DMS153 treated with DMSO at 0.1 percent for 48 hours (cell line): ENCODE measurements at regions not wholly inside any gene's neighbourhood (a gene's known extent, or its start where the extent isn't known, plus 50 kb on each side); places are given as distances from the start of the nearest gene placed in this dataset.
"Not testable (repeated sequence)": the region's sequence is repeated elsewhere in the genome, so short reads cannot be mapped to it uniquely, and the experiment has no call there.

Experiments used
- DNase-seq: peaks from one replicate; lab custom pipeline; 2025; ENCODE audit not compliant: unreplicated experiment; lab: John Stamatoyannopoulos, UW

DNA sequence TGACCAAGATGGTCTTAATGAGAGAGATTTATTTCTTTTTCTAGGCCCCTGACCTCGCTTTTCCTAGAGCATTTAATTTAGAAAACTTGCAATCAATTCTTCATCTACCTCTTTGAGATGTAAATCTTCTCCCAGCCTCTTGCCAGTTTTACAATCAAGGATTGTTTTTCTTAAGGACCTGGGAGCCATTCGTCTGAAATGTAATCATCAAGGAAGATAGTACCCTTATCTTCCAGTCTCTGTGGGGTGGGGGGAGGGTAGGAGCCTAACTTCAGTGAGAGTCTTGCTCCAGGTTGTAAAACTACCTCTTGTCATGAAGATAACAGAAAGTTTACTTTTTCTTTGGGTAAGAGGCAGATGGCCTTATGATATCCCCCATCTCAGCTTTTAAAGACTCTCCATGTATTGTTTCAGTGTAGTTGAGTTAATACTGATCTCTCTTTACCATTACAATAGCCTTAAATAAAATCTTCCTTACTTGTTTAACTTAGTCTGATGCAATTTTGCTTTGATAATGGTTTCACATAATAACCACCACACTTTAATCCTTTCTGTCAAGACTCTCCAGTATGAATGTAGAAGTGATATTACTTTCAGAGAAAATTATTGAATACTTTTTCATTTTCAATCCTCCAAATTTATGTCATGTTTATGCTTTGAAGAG is 110.2 kb upstream of the CPHXL start:
- DNase-seq = no peak

DNA sequence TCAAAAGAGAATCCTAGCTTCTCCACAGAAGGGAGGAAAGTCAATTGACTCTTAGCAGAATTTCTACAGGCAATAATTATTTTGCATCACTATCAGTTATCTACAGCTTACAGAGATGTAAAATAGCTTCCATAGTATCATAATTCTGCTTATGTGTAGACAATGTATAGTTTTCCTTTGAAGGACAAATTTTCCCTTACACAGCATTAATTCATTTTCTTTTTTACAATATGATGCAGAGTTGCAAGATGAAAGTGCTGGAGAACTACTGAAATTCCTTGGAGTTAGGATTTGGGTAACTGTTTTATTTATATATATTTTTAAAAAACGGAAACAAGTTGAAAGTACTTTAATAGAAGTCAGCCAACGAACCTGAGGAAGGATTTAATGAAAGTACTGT is 111.0 kb upstream of the CPHXL start:
- DNase-seq = no peak

DNA sequence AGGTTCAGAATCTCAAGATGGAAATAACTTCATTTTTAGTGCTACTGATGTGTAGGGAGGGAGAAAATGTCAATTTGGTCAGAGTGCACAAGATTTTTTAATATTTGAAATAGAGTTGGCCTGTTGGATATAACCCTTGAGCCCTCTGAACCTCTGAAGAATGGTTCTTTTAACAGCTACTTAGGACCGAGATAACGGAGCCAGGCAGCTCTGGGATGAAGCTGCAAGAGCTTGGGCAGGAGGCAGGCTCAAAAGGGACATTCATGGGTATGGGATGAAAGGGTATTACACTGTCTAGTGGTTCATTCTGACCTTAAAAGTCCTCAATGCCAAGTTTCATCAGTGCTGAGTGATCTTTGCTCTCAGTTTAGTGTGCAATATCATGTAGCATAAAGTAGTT is 111.4 kb upstream of the CPHXL start:
- DNase-seq = no peak

DNA sequence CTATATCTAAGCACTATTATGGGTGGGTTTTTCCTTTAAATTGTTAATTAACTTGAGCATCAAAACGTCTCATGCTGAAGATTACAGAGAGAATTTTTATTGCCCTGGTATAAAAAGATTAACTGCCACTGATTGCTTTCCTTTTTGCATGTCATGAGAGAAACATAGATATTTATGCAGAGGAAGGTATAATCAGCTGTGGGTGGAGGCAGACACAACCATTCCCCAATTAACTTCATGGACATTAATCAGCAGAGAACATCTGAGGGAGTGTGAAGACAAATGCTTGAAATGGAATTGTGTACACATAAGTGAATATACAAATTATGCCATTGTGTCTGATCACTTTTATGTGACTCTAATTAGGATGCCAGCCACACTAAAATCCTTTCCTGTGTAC is 115.2 kb upstream of the CPHXL start:
- no peak for DNase-seq

DNA sequence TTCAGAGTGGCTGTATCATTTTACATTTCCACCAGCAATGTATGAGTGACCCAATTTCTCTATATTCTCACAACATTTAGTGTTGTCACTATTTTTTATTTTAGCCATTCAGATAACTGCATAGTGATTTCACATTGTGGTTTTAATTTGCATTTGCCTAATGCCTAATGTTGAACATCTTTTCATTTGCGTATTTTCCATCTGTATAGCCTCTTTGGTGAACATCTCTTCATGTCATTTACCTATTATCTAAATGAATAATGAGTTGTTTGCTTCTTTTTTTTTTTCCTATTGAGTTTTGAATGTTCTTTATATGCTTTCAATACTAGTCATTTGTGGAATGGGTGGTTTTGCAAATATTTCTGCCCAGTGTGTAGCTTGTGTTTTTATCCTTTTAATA is 120.9 kb upstream of the CPHXL start:
- no peak for DNase-seq

DNA sequence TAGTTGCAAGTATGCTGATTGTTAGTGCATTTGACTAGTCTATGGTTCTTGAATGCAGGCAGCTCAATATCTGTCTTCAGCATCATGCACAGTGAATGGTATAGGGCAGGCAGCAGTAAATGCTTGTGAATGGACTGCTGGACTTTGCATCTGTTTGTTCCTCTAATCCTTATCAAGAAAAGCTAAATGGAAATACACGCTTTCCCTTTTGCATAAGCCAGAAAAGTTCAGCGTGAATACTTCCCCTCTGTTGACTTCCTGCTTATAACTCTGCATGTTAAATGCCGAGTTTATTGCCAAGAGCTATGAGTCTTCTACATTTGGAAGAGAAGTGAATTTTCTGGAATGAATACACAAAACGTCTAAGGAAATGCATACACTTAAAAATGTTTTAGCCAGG is 127.9 kb upstream of the CPHXL start:
- no peak for DNase-seq

DNA sequence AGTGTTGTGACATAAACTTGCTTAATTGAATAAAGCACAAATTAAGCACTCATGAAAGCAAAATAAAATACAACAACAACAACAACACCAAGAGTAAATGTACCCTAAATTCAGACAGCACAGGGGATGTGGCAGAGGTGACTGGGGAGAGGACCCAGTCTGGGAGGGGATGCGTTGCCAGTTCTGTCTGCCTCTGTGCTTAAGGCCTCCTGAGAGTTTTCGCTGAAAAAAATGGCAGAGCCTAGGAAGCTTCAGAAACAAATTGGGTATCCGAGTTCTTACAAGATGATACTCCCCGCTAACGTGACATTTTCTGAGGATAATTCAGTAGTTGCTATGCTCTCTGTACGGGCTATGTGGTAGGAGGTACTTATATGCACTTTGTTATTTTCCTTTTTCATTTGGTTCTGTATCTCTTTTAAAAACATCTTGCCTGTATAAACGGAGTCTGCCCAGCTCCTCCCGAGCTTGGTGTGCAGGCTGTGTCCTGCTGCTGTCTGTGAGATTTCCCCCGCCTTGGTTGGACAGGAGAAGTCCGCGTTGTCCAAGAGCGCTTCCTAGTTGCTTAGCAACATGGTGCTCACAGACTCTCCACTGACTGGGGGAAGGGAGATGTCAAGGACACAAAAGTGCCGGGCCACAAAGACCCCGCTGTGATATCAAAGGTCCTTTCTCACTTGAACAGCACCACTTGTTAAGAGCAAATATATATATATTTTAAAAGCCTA is 134.2 kb upstream of the CPHXL start:
- peak; percentile 45 for DNase-seq

DNA sequence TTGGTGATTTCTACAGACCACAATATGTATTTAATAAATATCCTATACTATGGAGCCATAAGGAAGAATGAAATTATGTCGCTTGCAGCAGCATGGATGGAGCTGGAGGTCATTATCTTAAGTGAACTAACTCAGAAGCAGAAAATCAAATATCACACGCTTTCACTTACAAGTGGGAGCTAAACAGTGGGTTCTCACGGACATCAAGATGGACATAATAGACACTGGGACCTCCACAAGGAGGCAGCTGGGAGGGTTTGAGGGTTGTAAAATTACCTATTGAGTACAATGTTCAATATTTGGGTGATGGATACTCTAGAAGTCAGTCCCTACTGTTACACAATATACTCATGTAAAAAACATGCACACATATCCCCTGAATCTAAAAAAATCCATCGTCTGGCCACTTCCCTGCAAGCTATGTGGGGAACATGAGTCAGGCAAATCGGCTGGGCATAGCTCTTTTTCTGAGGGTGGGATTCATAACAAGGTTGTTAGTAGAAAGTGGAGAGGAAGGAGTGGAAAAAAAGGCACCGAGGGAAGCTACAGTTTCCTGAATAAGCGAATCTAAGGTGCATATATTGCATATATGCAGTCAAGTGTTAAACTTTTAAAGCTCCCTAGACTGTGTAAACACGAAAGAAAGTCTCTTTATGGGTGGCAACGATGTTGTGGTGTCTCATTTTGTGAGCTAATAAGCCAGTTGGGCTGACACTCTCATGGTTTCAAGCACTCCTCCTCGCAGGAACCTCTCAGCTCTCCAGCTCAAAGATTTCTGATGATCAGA is 135.2 kb upstream of the CPHXL start:
- no peak for DNase-seq

DNA sequence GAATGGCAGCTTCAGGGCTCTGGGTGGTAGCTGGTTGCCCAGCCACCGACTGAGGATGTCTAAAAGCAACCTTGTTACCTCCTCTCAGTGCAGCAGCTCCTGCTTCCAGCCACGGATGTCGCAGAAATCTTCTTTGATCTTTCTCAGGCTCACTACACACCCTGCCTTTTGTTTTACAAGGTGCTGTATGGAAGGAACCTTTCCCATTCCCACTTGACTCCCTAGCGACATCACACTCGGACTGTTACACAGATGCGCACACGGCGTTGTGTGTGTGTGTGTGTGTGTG is 135.8 kb upstream of the CPHXL start:
- DNase-seq = no peak

DNA sequence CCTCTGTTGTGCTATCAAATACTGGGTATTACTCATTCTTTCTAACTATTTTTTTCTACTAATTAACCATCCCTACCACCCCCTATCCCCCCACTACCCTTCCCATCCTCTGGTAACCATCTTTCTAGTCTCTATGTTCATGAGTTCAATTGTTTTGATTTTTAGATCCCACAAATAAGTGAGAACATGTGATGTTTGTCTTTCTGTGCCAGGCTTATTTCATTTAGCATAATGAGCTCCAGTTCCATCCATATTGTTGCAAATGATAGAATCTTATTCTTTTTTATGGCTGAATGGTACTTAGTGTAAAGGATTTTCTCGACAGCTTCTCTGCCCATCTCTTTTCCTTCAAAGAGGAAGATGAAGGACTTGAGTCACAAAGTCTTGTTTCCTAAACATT is 138.0 kb upstream of the CPHXL start:
- no peak for DNase-seq

DNA sequence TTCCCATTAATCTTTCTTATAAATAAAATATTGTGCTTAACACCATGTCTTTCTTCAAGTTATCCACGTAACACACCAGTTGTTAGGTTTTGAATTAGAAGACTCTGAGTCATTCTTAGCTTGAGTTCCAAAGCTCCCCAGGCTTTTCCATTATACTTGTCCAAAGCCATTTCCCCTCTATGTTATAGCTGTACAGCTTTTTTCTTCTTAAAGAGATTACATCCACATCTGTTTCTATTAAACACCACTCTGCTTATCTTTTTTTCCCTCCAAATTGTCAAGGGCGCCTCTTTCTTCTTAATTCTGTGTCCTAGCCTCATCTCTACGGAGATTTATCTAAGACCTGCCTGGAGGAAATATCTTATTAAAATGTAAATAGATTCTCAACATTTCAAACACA is 139.4 kb upstream of the CPHXL start:
- DNase-seq = no peak

DNA sequence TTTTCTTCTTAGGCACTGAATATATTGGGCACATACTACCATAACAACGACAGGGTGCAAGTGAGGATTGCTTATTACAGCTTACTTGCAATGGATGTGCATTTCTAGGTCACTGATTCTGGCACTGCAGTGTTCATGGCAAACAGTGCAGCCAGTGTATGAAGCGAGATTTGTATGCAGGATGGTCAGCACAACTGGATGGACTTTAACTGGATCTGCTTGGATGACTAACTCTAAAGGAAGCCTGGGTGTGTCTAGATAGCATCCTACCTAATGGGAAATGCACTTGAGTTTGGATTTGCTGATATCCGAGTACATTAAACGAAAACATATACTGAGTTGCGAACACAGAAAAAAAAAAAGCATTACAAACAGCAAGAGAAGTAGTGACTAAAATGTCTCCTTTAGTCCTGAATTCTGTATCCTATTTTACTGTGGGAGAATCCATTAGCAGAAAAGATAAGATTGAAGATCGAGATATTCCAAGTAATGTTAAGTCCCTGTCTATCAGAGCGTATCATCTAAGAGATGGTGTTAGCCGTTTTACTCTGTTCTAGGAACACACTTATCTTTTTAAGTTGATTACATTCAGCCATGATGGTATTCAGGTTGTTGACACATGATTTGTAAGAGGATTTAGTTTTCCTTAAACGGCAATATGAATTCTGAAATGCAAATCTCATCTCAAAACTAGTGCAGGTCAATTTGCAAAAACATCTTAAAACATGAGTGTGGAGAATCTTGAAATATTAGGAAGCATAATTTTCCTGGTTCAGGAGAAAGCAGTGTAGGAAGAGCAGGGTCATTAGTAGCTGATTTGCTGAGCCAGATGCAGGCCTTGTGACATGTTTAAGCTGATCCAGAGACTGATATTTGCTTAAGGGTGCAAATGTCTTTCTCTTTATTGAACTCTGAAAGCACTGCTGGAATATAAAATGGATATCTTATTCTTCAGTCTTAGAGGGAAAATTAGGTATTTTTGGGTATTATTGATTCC is 142.6 kb upstream of the CPHXL start:
- no peak for DNase-seq

DNA sequence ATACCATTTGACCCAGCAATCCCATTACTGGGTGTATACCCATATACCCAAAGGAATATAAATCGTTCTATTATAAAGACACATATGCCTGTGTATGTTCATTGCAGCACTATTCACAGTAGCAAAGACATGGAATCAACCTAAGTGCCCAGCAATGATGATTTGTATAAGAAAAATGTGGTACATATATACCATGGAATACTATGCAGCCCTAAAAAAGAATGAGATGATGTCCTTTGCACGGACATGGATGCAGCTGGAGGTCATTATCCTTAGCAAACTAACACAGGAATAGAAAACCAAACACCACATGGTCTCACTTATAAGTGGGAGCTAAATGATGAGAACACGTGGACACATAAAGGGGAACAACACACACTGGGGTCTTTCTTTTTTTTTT is 155.0 kb upstream of the CPHXL start:
- DNase-seq = not testable (repeated sequence)

DNA sequence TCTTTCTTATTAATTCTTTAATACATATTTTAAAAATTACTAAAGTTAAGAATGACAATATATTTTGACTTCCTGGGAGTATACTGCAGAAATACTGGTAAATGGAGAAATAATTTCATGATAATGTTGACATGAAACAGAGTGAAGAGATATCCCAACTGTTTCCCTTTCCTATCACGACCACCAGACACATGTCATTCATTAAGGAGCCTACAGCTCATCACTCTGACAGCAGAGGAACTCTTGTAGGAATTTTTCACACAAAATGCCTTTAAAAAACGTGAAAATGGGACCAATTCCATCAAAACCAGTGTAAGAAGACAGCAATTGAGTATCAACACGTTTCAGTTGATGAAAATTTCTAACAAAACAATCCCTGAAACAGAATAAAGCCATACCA is 172.9 kb upstream of the CPHXL start:
- no peak for DNase-seq

DNA sequence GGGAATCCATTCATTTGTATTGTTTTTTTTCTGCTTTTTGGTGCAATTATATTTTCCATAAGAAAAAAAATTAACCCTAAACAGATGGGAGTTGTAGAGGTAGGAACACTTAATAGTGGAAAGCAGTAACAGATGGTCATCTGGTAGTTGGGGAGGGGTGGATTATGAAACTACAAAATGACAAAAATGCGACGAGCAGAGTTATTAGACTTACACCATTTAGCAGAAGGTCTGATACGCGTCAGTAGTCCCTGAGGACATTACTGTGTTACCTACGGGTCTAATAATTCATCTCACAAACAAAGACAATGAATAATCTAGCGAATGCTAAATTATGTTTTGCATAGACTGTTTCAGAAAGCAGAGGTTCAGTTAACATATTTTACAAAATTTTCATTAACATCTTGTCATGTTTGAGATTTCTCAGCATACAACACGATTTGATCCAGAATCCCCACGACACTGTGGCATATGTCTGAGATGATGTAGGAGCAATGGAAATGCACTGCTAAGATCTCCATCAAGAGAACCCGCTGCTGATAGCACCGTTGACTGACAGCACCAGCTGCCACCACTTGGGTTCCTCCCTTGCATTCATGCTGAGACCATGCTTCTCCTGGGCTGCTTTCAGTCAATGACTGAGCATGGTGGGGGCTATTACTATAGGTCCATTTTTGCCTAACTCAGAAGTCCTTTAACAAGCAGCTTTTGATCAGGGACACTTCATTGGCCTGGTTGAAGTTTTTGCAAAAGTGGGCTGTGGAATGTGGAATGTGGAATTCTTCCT is 182.2 kb upstream of the CPHXL start:
- no peak for DNase-seq

DNA sequence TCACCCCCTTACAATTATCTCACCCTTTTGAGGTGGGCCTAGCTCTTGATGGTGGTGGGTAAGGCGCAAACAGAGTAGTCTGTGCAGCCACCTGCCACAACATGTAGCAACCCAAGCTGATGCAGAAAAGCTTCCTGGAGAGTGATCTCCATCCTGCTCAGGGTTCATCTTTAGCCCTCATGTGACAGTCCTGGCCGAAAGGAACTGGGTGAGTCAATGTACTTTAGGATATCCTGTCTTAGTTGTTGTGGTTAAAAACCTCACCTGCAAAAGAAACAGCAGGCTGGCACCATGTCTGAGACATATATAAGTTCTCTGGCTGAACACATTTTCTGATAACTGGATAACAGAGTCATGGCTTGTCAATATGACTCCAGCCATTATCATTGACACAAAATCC is 183.5 kb upstream of the CPHXL start:
- DNase-seq = no peak

DNA sequence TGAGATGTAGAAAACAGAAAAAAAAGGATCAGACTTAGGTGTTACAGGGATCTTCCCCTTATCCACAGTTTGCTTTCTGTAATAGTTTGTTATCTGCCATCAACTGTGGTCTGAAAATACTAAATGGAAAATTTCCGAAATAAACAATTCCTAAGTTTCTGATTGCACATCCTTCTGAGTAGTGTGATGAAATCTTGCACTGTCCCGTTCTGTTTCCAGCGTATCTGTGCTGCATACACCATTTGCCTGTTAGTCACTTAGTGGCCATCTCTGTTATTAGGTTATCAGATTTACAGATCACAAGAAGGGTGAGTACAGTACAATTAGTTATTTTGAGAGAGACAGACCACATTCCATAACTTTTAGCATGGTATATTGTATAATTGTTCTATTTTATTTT is 185.6 kb upstream of the CPHXL start:
- DNase-seq = no peak

DNA sequence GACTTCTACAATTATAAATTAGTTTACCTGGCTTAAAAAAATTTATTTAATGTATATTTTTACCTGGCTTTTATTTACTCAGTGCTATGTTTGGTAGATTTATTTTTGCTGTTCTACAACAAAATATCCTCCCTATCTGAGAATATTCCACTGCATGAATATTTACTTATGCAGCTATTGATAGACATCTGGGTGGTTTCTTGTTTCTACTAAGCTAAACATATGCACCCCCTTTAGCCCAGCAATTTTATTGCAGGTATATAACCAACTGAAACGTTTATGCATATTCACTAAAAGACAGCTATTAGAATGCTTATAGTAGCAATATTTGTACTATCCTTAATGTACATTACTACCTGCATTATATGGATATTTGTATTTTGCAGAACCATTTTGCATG is 187.7 kb upstream of the CPHXL start:
- DNase-seq = no peak

DNA sequence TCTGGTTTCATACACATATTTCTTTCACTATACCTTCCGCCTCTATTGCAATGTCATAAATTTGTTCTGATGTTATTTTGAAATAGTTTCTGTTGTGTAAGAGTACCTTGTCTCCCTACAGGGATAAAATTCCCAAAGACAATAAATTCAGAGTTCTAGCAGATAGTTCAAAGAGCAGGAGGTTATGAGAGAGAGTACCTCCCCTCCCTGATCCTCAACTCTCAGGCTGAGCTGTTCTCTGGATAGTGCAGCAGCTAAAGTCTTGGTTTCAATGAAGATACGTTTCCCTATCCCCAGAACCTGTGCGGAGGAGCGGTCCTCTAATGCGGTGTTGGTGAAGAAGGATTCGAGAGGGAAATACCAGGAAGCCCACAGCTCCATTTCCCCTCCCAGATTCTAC is 190.2 kb upstream of the CPHXL start:
- no peak for DNase-seq

DNA sequence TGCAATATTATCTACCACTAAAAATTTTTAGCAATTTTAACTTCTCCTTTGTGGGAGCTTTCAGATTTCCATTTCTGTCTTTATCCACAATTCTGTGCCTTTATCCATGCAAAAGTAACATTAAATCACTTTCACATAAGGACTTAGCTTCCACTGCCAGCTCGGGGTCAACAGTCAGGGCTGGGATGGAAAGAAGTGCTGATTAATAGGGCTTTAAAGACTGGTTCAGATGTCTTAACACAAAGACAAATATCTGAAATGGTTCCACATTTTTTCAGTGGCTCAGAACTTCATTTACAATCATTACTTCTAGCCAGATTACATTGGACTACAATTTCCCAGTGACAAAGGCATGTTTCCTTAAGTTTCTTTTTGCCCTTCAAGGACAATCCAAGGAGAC is 191.8 kb upstream of the CPHXL start:
- no peak for DNase-seq

DNA sequence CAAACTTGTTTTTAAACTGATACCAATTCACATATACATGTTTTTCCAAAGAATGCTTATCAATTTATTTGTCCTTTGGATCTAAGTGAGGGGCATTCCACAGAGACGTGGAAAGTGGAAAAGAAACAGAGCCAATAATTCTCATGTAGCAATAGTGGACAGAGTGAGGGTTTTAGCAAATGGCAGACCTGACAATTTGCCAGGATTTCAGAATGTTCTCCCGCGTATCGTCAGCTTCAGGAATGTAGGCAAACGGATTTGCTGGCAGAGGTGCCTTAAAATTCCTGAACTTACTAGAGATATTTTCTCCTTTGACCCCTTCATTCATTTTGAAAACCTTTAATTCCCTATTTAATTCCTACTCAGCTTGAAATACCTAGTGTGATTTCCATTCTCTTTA is 193.4 kb upstream of the CPHXL start:
- no peak for DNase-seq
